Osteocyte (in vitro differentiated cells): ENCODE measurements at regions not wholly inside any gene's neighbourhood (a gene's known extent, or its start where the extent isn't known, plus 50 kb on each side); places are given as distances from the start of the nearest gene placed in this dataset.
"Not testable (repeated sequence)": the region's sequence is repeated elsewhere in the genome, so short reads cannot be mapped to it uniquely, and the experiment has no call there.

Experiments
- DNase-seq: peaks from one replicate; pipeline ENCODE4 v3.0.0; 2021; ENCODE audit warnings: mixed read lengths; ENCODE audit not compliant: unreplicated experiment; ENCODE audit errors: extremely low spot score
- H3K27ac Mint-ChIP-seq: one replicate; pipeline ENCODE4 v1.8.0; 2021; ENCODE audit warnings: mild to moderate bottlenecking, mixed read lengths; ENCODE audit not compliant: unreplicated experiment
- H3K27me3 Mint-ChIP-seq: one replicate; pipeline ENCODE4 v1.8.0; 2021; ENCODE audit warnings: mixed read lengths; ENCODE audit not compliant: unreplicated experiment
- H3K36me3 Mint-ChIP-seq: one replicate; pipeline ENCODE4 v1.8.0; 2021; ENCODE audit warnings: mixed read lengths; ENCODE audit not compliant: unreplicated experiment
- H3K4me1 Mint-ChIP-seq: one replicate; pipeline ENCODE4 v1.8.0; 2021; ENCODE audit warnings: mixed read lengths; ENCODE audit not compliant: unreplicated experiment
- H3K4me3 Mint-ChIP-seq: one replicate; pipeline ENCODE4 v1.8.0; 2021; ENCODE audit warnings: mild to moderate bottlenecking, moderate library complexity, mixed read lengths; ENCODE audit not compliant: unreplicated experiment
- H3K9me3 Mint-ChIP-seq: one replicate; pipeline ENCODE4 v1.8.0; 2021; ENCODE audit warnings: mixed read lengths; ENCODE audit not compliant: unreplicated experiment
- TF ChIP-seq, protein P1 (sequence below): fragments of 200-600 bp; sonication (generic); IDR thresholded peaks from 2 replicates; pipeline ENCODE4 v1.5.0; 2021; ENCODE audit warnings: antibody characterized with exemption, mild to moderate bottlenecking, moderate library complexity

DNA sequence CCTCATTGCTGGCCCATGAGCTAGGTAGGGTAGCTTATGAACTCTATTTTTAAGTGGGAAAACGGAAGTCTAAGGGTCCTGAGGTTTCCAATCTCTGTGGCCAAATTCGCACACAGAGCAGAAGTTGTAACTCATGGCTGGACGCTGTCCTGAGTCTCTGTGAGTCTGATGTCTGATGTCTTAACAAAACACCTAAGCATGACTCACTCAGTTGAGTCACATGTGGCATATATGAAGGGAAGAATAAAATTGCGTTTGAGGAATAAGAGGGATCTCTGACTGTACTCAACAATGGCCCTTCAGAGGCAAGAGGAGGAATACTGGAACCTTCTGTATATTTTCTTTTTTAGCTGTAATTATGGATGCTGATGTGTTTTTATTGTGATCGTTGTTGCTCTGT lies 569.7 kb downstream of the RIT2 start:
- Mint-ChIP-seq H3K27ac (no peak overlapping the region), H3K4me1 (no peaks in the 10 kb centered on the region), H3K4me3 (no peak overlapping the region), H3K27me3 (no peaks in the 10 kb centered on the region), H3K36me3 (no peaks in the 10 kb centered on the region), H3K9me3 (no peaks in the 10 kb centered on the region)
- no peak for DNase-seq
- TF ChIP-seq, protein P1, sequence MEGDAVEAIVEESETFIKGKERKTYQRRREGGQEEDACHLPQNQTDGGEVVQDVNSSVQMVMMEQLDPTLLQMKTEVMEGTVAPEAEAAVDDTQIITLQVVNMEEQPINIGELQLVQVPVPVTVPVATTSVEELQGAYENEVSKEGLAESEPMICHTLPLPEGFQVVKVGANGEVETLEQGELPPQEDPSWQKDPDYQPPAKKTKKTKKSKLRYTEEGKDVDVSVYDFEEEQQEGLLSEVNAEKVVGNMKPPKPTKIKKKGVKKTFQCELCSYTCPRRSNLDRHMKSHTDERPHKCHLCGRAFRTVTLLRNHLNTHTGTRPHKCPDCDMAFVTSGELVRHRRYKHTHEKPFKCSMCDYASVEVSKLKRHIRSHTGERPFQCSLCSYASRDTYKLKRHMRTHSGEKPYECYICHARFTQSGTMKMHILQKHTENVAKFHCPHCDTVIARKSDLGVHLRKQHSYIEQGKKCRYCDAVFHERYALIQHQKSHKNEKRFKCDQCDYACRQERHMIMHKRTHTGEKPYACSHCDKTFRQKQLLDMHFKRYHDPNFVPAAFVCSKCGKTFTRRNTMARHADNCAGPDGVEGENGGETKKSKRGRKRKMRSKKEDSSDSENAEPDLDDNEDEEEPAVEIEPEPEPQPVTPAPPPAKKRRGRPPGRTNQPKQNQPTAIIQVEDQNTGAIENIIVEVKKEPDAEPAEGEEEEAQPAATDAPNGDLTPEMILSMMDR, result no peak

DNA sequence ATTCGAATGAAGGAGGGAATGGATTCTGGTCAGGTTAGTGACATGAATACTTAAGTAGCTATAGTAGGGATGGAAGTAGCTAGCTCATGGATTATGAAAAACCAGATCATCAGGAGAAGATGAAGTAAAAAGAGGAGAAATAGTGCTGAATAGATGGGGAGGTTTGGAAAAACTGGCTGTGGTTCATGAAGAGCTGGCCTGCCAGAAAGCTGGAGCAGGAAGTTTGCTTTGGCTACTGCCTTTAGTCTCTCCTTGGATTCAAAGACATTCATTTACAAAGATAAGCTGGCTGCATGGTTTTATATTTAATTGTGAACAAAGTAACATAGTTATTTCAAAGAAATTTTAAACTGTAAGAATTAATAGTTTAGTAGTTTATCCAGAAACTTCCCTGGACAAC lies 567.0 kb downstream of the RIT2 start:
- no peak overlapping the region for H3K27ac Mint-ChIP-seq
- no peaks in the 10 kb centered on the region for H3K4me1 Mint-ChIP-seq
- H3K36me3 Mint-ChIP-seq, result no peaks in the 10 kb centered on the region
- no peak overlapping the region for H3K4me3 Mint-ChIP-seq
- H3K27me3 Mint-ChIP-seq, result peaks cover 2% of the 10 kb centered on the region
- H3K9me3 Mint-ChIP-seq, result no peaks in the 10 kb centered on the region
- TF ChIP-seq, protein P1, result no peak
- no peak for DNase-seq

DNA sequence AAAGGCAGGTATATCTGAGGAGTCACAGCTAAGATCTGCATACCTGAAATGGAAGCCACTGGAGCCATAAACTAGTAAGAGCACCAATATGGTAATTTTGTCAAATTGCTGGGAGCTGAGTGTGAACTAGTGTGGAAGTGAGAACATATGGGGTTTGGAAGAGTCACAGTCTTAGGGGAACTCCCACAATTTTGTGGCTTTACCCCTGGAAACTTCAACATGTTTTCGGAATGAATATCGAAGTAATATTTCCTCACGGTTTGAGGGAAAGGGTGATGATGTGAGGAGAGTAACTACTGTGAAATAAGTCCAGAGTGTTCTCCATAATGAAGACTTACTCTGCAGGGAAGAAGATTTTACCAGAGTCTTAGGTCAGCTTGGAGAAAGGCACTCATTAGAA lies 565.9 kb downstream of the RIT2 start:
- TF ChIP-seq, protein P1, result no peak
- Mint-ChIP-seq H3K9me3 (peaks cover under 1% of the 10 kb centered on the region), H3K27ac (no peak overlapping the region), H3K4me1 (no peaks in the 10 kb centered on the region), H3K4me3 (no peak overlapping the region), H3K36me3 (no peaks in the 10 kb centered on the region), H3K27me3 (peaks cover 2% of the 10 kb centered on the region)
- DNase-seq, result no peak

DNA sequence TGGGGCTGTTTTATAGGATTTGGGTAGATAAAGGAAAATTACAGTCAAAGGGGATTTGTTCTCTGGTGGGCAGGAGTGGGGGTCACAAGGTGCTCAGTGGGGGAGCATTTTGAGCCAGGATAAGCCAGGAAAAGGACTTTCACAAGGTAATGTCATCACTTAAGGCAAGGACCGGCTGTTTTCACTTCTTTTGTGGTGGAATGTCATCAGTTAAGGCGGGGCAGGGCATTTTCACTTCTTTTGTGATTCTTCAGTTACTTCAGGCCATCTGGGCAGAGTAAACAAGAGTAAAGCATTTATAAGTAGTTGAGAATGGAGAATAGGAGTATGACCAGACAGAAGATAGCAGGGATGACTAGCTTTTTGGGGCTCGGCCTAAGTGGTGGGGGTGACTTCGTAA lies 562.9 kb downstream of the RIT2 start:
- not testable (repeated sequence) for DNase-seq, H3K4me3 Mint-ChIP-seq, H3K36me3 Mint-ChIP-seq, H3K9me3 Mint-ChIP-seq, H3K4me1 Mint-ChIP-seq, H3K27me3 Mint-ChIP-seq, H3K27ac Mint-ChIP-seq

DNA sequence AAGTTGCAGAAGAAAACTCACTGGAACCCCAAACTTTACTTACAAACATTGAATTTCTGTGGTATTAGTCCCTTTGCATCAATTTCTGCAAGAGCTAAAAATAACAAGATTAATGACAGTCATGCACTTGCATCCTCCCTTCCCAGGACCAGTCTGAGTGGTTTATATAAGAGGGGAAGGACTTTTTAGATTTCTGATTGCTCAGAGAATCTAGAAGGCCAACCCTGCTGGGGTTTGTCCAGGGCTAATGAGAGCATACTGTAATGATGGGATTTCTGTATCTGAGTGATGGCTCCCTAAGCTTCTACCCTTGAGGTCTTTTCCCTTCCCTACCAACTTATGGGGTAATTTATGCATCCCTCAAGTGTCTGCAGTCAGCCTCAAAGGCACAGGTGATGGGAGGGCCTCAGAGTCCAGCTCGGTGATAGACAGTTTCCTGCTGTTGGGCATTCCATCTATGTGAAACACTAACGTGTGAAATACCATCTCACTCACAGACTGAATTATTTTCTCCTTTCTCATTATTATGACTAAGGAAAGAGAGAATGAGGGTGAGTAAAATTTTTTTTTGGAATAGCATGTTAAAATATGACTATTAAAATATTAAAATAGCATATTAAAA lies 556.3 kb downstream of the RIT2 start:
- H3K9me3 Mint-ChIP-seq, result peaks cover 6% of the 10 kb centered on the region
- TF ChIP-seq, protein P1, result no peak

DNA sequence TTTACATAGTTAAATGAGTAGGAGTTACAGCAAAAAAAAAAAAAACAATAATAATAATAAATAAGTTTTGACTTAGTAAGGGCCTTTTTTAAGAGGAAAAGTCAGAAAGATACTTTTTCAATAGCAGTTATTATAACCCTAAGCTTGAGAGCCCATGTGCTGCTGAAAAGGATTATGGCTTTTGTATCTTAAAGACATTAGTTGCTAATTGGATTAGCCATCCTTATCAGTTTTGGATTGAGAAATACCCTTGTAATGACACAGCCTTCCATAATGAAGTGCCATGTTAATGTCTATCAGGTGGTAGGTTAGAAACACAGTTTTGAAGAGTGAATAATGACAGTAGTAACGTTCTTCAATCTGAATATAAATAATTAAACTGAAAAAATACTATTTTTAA lies 554.0 kb downstream of the RIT2 start:
- Mint-ChIP-seq H3K9me3 (no peaks in the 10 kb centered on the region), H3K36me3 (no peaks in the 10 kb centered on the region), H3K4me1 (no peaks in the 10 kb centered on the region), H3K4me3 (no peak overlapping the region), H3K27me3 (no peaks in the 10 kb centered on the region), H3K27ac (no peak overlapping the region)
- TF ChIP-seq, protein P1, result no peak
- DNase-seq, result no peak

More for the DNA sequence above, 556.3 kb downstream of the RIT2 start:
- Mint-ChIP-seq H3K4me1 (no peaks in the 10 kb centered on the region), H3K4me3 (no peak overlapping the region), H3K27ac (no peak overlapping the region), H3K36me3 (no peaks in the 10 kb centered on the region), H3K27me3 (no peaks in the 10 kb centered on the region)
- DNase-seq, result no peak
